ENCODE measurements at regions not wholly inside any gene's neighbourhood (a gene's known extent, or its start where the extent isn't known, plus 50 kb on each side); places are given as distances from the start of the nearest gene placed in this dataset.
"Not testable (repeated sequence)": the region's sequence is repeated elsewhere in the genome, so short reads cannot be mapped to it uniquely, and the experiment has no call there.

DNA sequence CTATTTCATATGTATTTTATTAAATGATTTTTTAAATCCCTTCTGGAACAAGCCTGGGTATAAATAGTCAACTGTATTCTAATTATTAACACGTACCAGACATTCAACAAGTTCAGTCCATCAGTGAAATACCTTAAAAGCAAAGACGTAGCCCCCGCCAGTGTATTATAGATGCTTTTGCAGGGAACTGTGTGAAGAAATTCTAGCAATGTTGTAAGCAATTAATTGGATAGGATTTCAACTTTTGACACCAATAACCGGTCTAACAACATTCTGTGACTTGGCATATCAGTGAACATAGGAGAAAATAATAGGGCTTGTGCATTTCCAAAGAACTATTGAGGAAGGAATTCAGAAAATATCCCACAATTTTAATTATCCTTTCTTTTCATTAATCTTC is 67.2 kb upstream of the TGFBR2 start:
- no peak for DNase-seq

DNA sequence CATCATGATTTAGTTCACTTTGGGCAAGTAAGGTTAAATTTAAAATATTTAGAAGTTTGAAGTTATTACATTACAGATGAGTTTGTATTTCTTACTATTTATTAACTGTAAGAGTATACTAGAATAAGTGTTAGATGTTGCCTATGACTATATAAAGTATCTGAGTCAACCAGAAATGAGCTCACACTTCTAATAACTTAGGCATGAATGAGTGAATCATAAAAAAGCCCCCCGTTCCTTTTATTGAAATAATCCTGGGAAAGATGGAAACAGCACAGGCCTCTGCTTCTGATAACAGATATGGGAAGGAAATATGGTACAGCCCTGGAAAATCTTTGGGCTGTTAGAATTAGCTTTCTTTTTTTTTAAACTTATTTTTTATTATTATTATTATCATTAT is 66.6 kb upstream of the TGFBR2 start:
- no peak for DNase-seq

DNA sequence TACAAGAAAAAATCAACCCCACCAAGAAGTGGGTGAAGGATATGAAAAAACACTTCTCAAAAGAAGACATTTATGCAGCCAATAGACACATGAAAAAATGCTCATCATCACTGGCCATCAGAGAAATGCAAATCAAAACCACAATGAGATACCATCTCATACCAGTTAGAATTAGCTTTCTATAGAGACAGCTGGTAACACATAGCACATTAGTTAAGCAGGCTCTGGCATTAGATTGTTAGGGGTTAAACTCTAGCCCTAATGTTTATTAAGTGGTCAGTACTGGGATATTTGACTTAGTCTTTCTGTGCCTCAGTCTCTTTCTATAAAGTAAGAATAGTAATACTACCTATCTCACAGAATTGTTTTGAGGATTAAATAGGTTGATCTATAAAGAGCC is 65.2 kb upstream of the TGFBR2 start:
- DNase-seq: not testable (repeated sequence)

DNA sequence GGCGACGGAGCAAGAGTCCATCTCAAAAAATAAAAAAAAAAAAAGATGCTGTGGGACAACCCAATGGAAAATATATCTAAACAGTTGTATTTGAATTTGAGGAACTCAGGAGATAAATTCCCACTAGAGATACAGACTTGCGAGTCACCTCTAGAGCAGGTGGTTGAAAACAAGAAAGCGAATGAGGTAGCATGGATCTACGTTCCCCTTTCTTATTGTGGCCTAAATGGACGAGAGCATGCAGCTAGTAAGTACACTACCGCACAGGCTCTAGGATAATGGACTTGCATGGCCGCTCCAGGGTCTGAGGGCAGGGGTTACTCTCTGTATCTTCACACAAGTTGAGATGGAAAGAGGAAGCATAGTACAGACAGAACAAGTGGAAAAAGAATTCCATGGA is 63.5 kb upstream of the TGFBR2 start:
- DNase-seq: no peak

DNA sequence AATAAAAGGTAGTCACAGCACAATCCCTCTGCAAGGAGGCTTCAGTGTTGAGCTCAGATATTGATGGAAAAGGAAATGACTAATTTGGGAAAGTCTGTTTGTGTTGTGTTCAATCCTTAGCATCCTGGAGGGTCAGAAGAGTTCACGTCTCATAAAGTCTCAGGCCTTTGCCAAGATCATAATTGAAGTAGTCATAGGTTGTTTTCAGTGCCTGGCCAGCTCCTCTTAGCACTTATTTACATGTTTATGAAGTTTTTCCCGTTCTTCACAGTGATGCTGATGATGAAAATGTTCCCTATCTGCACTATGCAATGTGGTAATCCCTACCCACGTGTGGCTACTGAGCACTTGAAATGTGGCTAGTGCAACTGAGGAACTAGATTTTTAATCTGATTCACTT is 61.6 kb upstream of the TGFBR2 start:
- no peak for DNase-seq

DNA sequence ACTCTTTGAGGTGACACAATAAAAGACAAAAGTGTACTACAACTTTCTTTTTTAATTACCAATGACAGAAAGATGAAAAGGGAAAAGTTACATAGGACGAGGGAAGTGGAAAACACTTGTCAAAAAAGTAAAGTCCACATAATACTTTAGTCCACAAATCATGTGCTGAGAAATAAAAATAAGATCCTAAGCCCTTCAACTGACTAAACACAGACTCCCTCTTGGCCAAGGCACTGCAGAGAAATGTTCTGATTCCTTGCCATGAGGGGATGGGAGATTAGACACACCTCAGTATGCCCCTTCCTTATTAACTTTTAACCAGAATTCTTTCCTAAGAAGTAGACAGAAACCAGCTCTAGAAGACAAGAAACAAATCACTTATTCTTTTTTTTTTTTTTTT is 59.5 kb upstream of the TGFBR2 start:
- DNase-seq: no peak

DNA sequence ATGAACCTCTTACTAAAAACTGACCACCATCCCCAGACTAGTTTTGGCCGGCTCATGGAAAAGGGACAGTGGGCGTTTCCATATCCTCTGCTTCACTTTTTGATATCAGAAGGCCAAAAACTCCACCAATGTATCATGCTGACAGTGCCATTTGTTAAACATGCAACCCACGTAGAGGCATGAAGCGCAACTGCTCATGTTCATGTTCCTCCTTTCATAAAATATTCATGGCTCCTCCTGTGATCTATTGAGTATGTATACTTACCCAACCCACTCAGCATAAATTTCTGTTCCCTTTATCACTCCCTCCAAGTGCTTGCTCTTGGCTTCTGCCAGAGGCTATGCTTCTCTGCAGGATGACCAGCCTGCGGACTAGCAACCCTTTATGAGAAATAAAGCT is 58.7 kb upstream of the TGFBR2 start:
- DNase-seq: no peak

DNA sequence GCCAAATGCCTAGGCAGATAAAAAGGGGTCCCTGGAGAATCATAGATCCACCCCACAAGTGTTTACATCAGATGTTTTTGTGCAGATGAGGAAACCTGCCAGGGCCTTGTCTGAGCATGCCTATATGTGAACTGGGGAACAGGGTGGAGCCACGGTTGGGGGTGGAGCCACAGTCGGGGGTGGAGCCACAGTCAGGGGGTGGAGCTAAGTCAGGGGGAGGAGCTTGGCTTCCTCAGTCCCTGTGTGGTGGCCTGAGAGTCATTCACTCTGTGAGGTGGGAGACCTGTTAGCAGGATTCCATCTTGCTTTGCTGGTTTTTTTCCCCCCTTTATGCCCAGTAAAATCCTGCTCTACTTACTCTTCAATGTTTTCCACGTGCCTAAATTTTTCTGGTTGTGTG is 57.8 kb upstream of the TGFBR2 start:
- peak; percentile 68 for DNase-seq

DNA sequence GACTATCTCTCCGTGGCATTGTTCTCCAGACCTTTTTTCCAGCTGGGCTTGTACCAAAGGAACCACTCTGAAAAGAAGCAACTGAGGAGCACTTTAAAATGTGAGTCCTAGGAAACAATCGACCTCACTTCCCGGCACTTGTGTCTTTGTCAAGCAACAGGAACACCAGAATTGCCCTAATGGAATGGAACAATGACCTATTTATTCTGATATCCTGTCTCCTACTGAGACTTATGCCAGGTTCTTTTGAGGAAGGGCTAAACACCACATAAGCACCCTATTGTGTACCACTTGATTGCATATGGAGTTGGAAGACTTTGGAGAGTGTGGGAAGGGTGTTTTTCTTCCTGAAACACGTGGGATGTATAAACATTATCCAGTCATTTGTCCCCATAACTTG is 56.8 kb upstream of the TGFBR2 start:
- DNase-seq: no peak

DNA sequence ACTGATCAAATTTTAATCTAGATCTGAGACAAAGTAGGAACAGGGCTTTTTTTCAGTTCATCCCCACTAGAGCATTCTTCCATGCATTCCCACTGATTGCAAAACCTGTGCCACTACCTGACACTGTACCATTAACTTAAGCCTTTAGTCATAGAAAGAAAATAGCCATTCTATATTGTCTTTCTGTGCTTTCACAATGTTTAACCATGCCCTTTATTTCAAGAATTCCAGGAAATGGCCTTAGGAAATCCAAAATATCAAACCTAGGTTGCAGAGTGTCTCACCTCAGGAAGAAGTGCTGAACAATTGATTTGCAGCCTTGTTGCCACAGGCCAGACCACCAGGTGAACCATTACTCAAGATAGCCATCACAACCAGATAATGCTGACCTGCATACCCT is 56.2 kb upstream of the TGFBR2 start:
- no peak for DNase-seq

DNA sequence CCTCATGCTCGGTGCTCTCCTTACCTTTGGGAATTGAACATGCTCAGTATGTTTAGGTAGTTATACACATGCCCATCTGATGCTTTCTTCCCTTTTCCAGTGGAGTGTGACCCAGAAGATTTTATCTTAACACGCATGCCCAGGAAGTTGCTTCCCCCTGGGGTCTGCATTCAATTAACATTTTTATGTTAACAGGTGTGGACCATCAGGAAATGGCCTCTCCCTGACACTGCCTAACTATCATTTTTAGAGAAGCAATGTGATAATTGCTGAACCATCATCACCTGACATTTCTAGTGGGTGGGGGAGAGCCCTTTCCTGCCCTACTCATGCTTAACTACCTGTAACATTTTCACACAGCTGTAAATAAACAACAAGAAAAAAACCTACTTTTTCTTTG is 55.1 kb upstream of the TGFBR2 start:
- no peak for DNase-seq

DNA sequence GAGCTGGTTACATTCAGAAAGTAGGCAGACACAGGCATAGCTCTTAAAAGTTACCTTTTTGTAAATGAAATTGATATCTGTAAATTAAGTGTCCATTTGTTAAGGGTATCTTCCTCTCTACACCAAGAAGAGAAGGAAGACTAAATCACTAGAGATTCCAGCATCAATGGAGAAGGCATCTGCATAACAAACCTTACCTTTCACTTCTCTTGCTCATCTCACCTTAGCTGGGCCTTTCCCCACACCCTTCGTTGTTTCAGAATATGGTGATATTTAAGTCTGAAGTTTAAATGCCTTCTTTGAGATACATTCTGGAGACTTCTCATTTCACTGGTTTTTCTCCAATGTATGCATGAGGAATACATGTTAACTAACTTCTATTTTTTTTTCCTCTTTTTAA is 54.5 kb upstream of the TGFBR2 start:
- no peak for DNase-seq

DNA sequence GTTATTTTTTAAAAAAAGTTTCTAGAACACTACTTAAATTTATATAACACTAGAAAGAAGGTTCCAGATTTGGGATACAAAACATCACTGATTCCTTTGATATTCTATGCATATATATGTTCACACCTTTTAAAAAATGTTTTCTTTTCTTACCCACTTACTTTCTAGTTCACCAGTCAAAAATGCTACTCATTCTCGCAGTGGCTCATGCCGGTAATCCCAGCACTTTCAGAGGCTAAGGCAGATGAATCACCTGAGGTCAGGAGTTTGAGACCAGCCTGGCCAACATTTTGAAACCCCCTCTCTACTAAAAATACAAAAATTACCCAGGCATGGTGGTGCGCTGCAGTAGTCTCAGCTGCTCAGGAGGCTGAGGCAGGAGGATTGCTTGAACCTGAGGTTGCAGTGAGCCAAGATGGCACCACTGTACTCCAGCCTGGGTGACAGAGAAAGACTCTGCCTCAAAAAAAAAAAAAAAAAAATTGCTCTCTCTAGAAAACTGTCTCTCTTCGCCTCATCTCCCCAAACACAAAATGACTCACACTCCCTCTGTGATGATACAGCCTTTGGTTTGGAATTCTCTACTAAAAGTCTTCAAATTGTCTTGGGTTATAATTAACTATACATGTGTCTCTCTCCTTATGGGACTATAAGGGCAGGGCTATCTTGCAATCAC is 52.6 kb upstream of the TGFBR2 start:
- no peak for DNase-seq

DNA sequence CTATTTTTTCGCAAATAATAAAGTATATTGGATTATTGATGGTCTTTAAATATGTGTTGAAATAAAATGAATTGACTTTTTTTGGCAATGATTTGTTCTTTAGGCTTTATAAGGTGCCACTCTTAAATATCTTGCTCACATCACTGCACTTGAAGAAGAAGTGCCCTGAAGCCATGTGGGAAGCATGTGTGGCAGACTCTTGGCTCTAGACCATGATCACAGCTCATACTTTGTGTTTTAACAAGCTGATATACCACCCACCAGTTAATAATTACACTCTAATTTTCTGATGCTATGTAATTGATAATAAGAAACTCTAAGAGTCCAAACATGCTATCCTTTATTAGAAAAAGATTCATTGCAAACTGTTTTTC is 52.1 kb upstream of the TGFBR2 start:
- no peak for DNase-seq

DNA sequence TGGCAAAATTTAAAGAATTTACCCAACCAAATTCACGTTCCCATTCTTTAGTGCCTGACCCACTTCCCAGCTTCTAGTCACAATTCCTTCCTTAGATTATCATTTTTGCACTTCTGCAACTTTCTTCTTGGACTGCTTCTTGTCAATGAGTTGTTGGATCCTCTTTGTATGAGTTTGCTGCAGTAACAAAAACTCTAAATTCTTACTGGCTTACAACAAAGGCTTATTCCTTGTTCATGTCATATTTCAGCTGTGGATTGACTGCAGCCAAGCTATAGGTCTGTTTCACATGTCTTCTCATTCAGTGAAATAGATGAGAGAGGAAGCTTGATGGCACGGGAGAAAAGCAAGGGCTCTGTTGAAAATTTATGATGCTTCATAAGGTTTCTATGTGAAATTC is 50.4 kb upstream of the TGFBR2 start:
- DNase-seq: no peak
